ENCODE measurements at regions not wholly inside any gene's neighbourhood (a gene's known extent, or its start where the extent isn't known, plus 50 kb on each side); places are given as distances from the start of the nearest gene placed in this dataset.

GRCh38 chr13:86841264-86841663 lies 829.9 kb upstream of the SLITRK5 start:
- no peak overlapping the region for H3K27ac ChIP-seq (ENCODE audit: low read depth in 1 of 2, low read length in 2 of 2)
- H3K4me1 ChIP-seq (ENCODE audit: control insufficient read depth in 1 of 2, insufficient read depth in 2 of 2, low read length in 2 of 2): no peaks in the 10 kb centered on the region
- no peak overlapping the region for H3K4me3 ChIP-seq (ENCODE audit: low read length in 2 of 2)
- H3K9me3 ChIP-seq (ENCODE audit: control insufficient read depth, low read length): no peaks in the 10 kb centered on the region
- DNase-seq (no peak), ATAC-seq (ENCODE audit: low FRiP score) (peak; percentile 51)
- intact Hi-C loops (cut with DNase I): no loop called here
- WGBS, 2 donors: 91 to 95% methylated on average over 1 of the region's 1 CpG
- no peaks in the 10 kb centered on the region for H3K36me3 ChIP-seq (ENCODE audit: control insufficient read depth in 1 of 2, insufficient read depth in 2 of 2, low read length in 1 of 2)
- H3K27me3 ChIP-seq (ENCODE audit: control insufficient read depth in 1 of 2, insufficient read depth in 2 of 2, low read length in 1 of 2): no peaks in the 10 kb centered on the region

- 50 to 55% methylated on average over 1 of the region's 1 CpG for WGBS, 2 donors
- Histone ChIP-seq H3K27ac (ENCODE audit: low read depth in 1 of 2, low read length in 2 of 2) (no peak overlapping the region), H3K36me3 (ENCODE audit: control insufficient read depth in 1 of 2, insufficient read depth in 2 of 2, low read length in 1 of 2) (no peaks in the 10 kb centered on the region), H3K27me3 (ENCODE audit: control insufficient read depth in 1 of 2, insufficient read depth in 2 of 2, low read length in 1 of 2) (no peaks in the 10 kb centered on the region), H3K4me3 (ENCODE audit: low read length in 2 of 2) (no peak overlapping the region), H3K9me3 (ENCODE audit: control insufficient read depth, low read length) (no peaks in the 10 kb centered on the region), H3K4me1 (ENCODE audit: control insufficient read depth in 1 of 2, insufficient read depth in 2 of 2, low read length in 2 of 2) (no peaks in the 10 kb centered on the region)
- ATAC-seq (ENCODE audit: low FRiP score): no peak
- no peak for DNase-seq
- intact Hi-C loops (cut with DNase I): no loop called here
Observed at GRCh38 chr13:86846501-86846900, 824.7 kb upstream of the SLITRK5 start.

GRCh38 chr13:86848716-86849115 lies 822.5 kb upstream of the SLITRK5 start:
- DNase-seq (no peak), ATAC-seq (ENCODE audit: low FRiP score) (no peak)
- WGBS, 2 donors: 93 to 100% methylated on average over 1 of the region's 1 CpG
- no peaks in the 10 kb centered on the region for H3K27me3 ChIP-seq (ENCODE audit: control insufficient read depth in 1 of 2, insufficient read depth in 2 of 2, low read length in 1 of 2)
- no peaks in the 10 kb centered on the region for H3K4me1 ChIP-seq (ENCODE audit: control insufficient read depth in 1 of 2, insufficient read depth in 2 of 2, low read length in 2 of 2)
- no peaks in the 10 kb centered on the region for H3K9me3 ChIP-seq (ENCODE audit: control insufficient read depth, low read length)
- no peak overlapping the region for H3K27ac ChIP-seq (ENCODE audit: low read depth in 1 of 2, low read length in 2 of 2)
- H3K36me3 ChIP-seq (ENCODE audit: control insufficient read depth in 1 of 2, insufficient read depth in 2 of 2, low read length in 1 of 2): no peaks in the 10 kb centered on the region
- H3K4me3 ChIP-seq (ENCODE audit: low read length in 2 of 2): no peak overlapping the region
- intact Hi-C loops (cut with DNase I): no loop called here

- no peaks in the 10 kb centered on the region for H3K4me1 ChIP-seq (ENCODE audit: control insufficient read depth in 1 of 2, insufficient read depth in 2 of 2, low read length in 2 of 2)
- no peaks in the 10 kb centered on the region for H3K36me3 ChIP-seq (ENCODE audit: control insufficient read depth in 1 of 2, insufficient read depth in 2 of 2, low read length in 1 of 2)
- intact Hi-C loops (cut with DNase I): no loop called here
- no peak overlapping the region for H3K27ac ChIP-seq (ENCODE audit: low read depth in 1 of 2, low read length in 2 of 2)
- DNase-seq (no peak), ATAC-seq (ENCODE audit: low FRiP score) (no peak)
- no peak overlapping the region for H3K4me3 ChIP-seq (ENCODE audit: low read length in 2 of 2)
- 70 to 74% methylated on average over 8 of the region's 8 CpGs for WGBS, 2 donors
- no peaks in the 10 kb centered on the region for H3K9me3 ChIP-seq (ENCODE audit: control insufficient read depth, low read length)
- no peaks in the 10 kb centered on the region for H3K27me3 ChIP-seq (ENCODE audit: control insufficient read depth in 1 of 2, insufficient read depth in 2 of 2, low read length in 1 of 2)
Observed at GRCh38 chr13:86856991-86857390, 814.2 kb upstream of the SLITRK5 start.

GRCh38 chr13:86858216-86858615 lies 813.0 kb upstream of the SLITRK5 start:
- H3K27me3 ChIP-seq (ENCODE audit: control insufficient read depth in 1 of 2, insufficient read depth in 2 of 2, low read length in 1 of 2): no peaks in the 10 kb centered on the region
- ATAC-seq (ENCODE audit: low FRiP score): no peak
- H3K4me3 ChIP-seq (ENCODE audit: low read length in 2 of 2): no peak overlapping the region
- intact Hi-C loops (cut with DNase I): no loop called here
- no peaks in the 10 kb centered on the region for H3K9me3 ChIP-seq (ENCODE audit: control insufficient read depth, low read length)
- H3K4me1 ChIP-seq (ENCODE audit: control insufficient read depth in 1 of 2, insufficient read depth in 2 of 2, low read length in 2 of 2): no peaks in the 10 kb centered on the region
- H3K27ac ChIP-seq (ENCODE audit: low read depth in 1 of 2, low read length in 2 of 2): no peak overlapping the region
- no peaks in the 10 kb centered on the region for H3K36me3 ChIP-seq (ENCODE audit: control insufficient read depth in 1 of 2, insufficient read depth in 2 of 2, low read length in 1 of 2)
- DNase-seq: no peak

- ATAC-seq (ENCODE audit: low FRiP score): no peak
- Histone ChIP-seq H3K4me3 (ENCODE audit: low read length in 2 of 2) (no peak overlapping the region), H3K36me3 (ENCODE audit: control insufficient read depth in 1 of 2, insufficient read depth in 2 of 2, low read length in 1 of 2) (no peaks in the 10 kb centered on the region), H3K27me3 (ENCODE audit: control insufficient read depth in 1 of 2, insufficient read depth in 2 of 2, low read length in 1 of 2) (no peaks in the 10 kb centered on the region), H3K27ac (ENCODE audit: low read depth in 1 of 2, low read length in 2 of 2) (no peak overlapping the region), H3K9me3 (ENCODE audit: control insufficient read depth, low read length) (no peaks in the 10 kb centered on the region), H3K4me1 (ENCODE audit: control insufficient read depth in 1 of 2, insufficient read depth in 2 of 2, low read length in 2 of 2) (no peaks in the 10 kb centered on the region)
- intact Hi-C loops (cut with DNase I): no loop called here
- DNase-seq: no peak
Observed at GRCh38 chr13:86862137-86862536, 809.0 kb upstream of the SLITRK5 start.

GRCh38 chr13:86864376-86864775 lies 806.8 kb upstream of the SLITRK5 start:
- Histone ChIP-seq H3K36me3 (ENCODE audit: control insufficient read depth in 1 of 2, insufficient read depth in 2 of 2, low read length in 1 of 2) (no peaks in the 10 kb centered on the region), H3K27me3 (ENCODE audit: control insufficient read depth in 1 of 2, insufficient read depth in 2 of 2, low read length in 1 of 2) (no peaks in the 10 kb centered on the region), H3K9me3 (ENCODE audit: control insufficient read depth, low read length) (no peaks in the 10 kb centered on the region), H3K4me1 (ENCODE audit: control insufficient read depth in 1 of 2, insufficient read depth in 2 of 2, low read length in 2 of 2) (no peaks in the 10 kb centered on the region), H3K27ac (ENCODE audit: low read depth in 1 of 2, low read length in 2 of 2) (no peak overlapping the region), H3K4me3 (ENCODE audit: low read length in 2 of 2) (no peak overlapping the region)
- ATAC-seq (ENCODE audit: low FRiP score): no peak
- intact Hi-C loops (cut with DNase I): no loop called here
- 75 to 79% methylated on average over 3 of the region's 3 CpGs for WGBS, 2 donors
- DNase-seq: no peak

GRCh38 chr13:86870444-86870843 lies 800.7 kb upstream of the SLITRK5 start:
- H3K27ac ChIP-seq (ENCODE audit: low read depth in 1 of 2, low read length in 2 of 2): no peak overlapping the region
- no peaks in the 10 kb centered on the region for H3K4me1 ChIP-seq (ENCODE audit: control insufficient read depth in 1 of 2, insufficient read depth in 2 of 2, low read length in 2 of 2)
- ATAC-seq (ENCODE audit: low FRiP score): no peak
- H3K9me3 ChIP-seq (ENCODE audit: control insufficient read depth, low read length): no peaks in the 10 kb centered on the region
- H3K4me3 ChIP-seq (ENCODE audit: low read length in 2 of 2): no peak overlapping the region
- no peaks in the 10 kb centered on the region for H3K27me3 ChIP-seq (ENCODE audit: control insufficient read depth in 1 of 2, insufficient read depth in 2 of 2, low read length in 1 of 2)
- no peaks in the 10 kb centered on the region for H3K36me3 ChIP-seq (ENCODE audit: control insufficient read depth in 1 of 2, insufficient read depth in 2 of 2, low read length in 1 of 2)
- 0 to 2% methylated on average over 2 of the region's 2 CpGs for WGBS, 2 donors
- DNase-seq: no peak
- intact Hi-C loops (cut with DNase I): no loop called here

- intact Hi-C loops (cut with DNase I): no loop called here
- Histone ChIP-seq H3K36me3 (ENCODE audit: control insufficient read depth in 1 of 2, insufficient read depth in 2 of 2, low read length in 1 of 2) (no peaks in the 10 kb centered on the region), H3K4me3 (ENCODE audit: low read length in 2 of 2) (no peak overlapping the region), H3K27ac (ENCODE audit: low read depth in 1 of 2, low read length in 2 of 2) (no peak overlapping the region), H3K9me3 (ENCODE audit: control insufficient read depth, low read length) (no peaks in the 10 kb centered on the region), H3K27me3 (ENCODE audit: control insufficient read depth in 1 of 2, insufficient read depth in 2 of 2, low read length in 1 of 2) (no peaks in the 10 kb centered on the region), H3K4me1 (ENCODE audit: control insufficient read depth in 1 of 2, insufficient read depth in 2 of 2, low read length in 2 of 2) (no peaks in the 10 kb centered on the region)
- DNase-seq (no peak), ATAC-seq (ENCODE audit: low FRiP score) (no peak)
- WGBS, 2 donors: 9 to 10% methylated on average over 1 of the region's 1 CpG
Observed at GRCh38 chr13:86877441-86877840, 793.7 kb upstream of the SLITRK5 start.
